GM11168 (cell line): ENCODE measurements at regions not wholly inside any gene's neighbourhood (a gene's known extent, or its start where the extent isn't known, plus 50 kb on each side); places are given as distances from the start of the nearest gene placed in this dataset.
"Not testable (repeated sequence)": the region's sequence is repeated elsewhere in the genome, so short reads cannot be mapped to it uniquely, and the experiment has no call there.

Experiments
- in situ Hi-C: fragments of 300-500 bp; cut with MboI; formaldehyde crosslinking; loops from one replicate; pipeline ENCODE4 v1.12.0; 2022; ENCODE audit warnings: low sequenced_read_pairs; ENCODE audit not compliant: unreplicated experiment

DNA sequence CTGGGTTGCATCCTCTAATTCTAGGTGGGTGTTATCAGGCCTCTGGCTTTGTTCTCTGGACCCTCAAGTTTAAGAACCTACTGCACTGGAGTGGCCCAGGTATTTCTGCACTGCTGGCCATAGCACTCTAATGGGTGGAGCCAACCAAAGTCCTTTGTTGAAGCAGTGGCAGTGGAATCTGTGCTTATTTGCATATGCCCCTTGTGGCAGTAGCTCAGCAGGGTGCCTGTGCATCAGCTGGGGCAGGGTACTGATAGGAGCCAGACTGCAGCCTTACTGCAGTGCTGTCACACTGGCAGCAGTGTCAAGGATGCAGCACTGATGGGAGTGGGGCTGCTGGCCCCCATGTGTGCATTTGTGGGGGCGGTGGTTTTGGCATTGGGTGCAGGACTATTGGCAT, 660.6 kb downstream of the LRRIQ3 start:
- in situ Hi-C loops: no loop called here

DNA sequence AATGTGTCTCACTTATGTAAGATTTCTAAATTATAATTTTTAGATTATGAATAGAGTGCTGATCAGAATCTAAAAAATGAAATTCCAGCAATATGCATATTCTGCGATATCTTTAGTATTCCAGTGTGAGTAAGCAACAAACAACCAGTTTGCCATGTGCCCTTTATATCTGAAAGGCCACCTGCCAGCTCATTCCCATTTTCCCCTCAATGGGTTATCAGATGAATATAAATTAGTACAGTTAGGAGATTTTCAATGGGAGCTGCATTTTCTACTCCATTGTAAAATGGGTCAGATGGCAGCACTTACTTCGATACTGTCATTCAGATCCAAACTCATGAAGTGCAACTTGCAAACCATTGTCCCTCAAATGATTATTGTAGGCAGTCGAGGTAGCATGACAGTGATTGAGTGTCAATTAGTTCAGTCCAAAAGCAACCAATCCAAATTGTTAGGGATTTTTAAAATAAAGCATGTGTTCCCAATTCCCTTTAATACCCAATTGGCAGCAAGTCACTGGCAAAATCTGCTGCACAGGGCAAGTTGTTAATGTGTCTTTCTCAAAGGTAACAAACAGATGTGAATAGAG, 680.3 kb downstream of the LRRIQ3 start:
- in situ Hi-C loops: no loop called here

DNA sequence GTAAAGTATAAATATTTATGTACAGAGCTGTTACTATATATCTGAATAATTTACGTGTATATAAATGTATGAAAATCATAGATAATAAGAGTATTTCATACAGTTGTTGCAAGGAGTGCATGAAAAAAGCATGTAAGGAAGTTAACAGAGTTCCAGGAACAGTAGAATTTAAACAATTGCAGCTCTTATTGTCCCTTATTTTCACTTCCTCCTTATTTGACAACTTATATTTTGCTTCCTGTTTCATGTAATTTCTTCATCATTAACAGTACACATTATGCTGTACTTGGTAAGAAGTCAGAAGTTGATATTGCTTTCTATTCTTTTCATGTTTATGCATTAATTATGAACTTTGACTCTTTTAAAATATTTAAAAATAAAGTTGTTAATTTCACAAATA, 681.5 kb downstream of the LRRIQ3 start:
- in situ Hi-C loops: no loop called here

DNA sequence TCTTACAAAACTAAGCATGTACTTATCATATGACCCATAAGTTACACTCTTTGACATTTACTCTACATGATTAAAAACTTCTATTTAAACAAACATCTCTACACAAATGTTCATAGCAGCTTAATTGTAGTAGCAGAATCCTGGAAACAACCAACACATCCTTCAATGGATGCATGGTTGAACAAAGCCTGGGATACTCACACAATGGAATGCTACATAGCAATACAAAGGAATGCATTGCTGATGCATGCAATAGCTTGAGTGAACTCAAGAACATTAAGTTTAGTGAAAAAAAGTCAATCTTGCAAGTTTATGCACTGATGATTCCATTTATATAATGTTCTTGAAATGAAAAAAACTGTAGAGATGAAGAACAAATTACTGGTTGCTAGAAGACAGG, 686.9 kb downstream of the LRRIQ3 start:
- in situ Hi-C loops: no loop called here

DNA sequence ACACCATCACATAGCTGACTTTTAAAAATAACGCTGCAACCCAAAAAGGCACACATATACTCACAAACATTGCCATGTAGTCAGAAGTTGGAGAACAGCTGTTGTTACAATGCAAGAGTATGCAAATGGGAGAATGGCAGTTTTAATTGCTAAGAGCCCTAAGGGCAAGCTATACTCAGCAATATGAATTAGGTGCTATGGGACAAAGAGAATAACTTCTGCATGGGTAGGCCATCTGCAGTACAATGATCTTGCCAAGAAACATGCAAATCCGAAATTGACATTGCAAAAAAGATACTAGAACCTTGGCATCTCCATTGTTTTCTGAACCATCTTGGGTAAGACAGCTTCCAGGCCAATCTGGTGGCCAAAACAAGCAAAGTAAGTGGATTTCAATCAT, 697.8 kb downstream of the LRRIQ3 start:
- in situ Hi-C loops: no loop called here

DNA sequence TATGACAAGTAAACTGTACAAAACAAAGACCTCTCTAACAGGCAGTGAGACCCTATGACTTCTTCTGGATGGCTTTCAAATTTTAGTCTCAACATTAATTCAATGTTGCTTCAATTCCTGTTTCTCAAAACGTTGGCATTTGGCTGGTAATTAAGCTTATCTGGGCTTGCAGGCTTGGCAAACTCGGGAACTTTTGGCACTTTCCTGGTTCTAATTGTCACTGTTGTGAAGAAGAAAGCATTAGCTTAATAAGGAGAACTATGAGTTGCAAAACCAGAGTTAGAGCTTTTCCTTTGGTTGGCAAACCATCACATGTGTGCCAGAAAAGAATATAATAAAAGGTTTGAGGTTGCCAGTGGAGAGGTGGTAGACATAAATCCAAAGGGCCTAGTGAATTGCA, 698.3 kb downstream of the LRRIQ3 start:
- in situ Hi-C loops: no loop called here

DNA sequence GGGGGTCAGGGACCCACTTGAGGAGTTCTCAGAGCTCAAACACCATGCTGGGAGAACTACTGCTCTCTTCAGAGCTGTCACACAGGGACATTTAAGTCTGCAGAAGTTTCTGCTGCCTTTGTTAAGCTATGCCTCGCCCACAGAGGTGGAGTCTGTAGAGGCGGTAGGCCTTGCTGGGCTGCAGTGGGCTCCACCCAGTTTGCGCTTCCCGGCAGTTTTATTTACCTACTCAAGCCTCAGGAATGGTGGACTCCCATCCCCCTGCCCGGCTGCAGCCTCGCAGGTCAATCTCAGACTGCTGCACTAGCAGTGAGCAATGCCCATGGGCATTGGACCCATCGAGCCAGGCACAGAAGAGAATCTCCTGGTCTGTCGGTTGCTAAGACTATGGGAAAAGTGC, 706.4 kb downstream of the LRRIQ3 start:
- in situ Hi-C loops: no loop called here

DNA sequence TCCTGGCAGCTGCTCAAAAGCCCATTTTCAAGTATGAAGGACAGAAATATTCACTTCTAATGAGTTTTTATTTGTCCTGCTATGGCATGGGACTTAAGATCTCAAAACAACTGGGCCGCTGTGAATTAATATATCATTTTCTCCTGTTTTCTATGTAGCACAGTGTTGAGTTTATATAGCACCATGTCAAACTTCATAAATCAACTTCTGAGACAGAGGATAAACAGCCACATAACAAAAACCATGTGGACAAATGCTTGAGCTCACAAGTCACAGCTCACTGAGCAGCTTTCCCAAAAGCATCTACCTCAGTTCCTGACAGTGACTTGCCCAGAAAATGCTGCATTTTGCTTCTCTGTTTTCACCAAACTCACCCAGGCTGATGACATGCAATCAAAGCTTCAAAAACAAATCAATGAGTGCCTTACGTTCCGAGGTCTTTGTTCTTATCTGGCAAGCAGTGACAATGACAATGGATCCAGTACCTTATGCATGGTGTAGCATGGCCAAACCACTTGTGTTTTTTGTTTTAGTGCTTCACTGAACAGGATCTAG, 722.6 kb downstream of the LRRIQ3 start:
- in situ Hi-C loops: no loop called here

DNA sequence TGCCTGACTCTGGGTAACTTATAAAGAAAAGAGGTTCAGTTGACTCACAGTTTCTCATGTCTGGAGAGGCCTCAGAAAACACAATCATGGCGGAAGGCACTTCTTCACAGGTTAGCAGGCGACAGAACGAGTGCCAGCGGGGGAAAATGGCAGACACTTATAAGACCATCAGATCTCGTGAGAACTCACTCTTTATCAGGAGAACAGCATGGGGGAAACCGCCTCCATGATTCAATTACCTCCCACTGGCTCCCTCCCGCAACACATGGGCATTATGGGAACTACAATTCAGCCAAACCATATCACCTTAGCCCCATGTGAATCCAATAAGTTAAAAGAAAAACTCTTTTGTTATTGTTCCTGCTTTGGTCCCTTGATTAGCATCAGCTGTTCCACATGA, 725.2 kb downstream of the LRRIQ3 start:
- in situ Hi-C loops: no loop called here

DNA sequence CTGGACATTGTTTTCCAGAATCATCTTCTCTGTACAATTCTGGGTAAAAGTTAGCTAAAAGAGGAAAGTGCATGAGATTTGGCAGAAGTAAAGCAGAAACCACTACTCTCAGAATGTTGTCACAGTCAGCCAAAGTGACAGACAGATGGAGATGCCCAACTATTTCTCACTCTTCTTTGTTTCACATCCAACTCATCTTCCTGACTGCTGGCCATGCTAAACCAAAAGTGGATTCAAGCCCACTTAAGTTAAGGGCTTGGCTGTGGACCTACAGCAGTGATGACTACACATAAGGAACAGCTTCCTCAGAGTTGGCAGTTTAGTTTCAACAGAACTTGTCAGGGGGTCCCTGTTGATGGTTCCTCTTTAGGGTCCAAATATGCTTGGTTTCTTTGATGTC, 730.2 kb downstream of the LRRIQ3 start:
- in situ Hi-C loops: no loop called here

DNA sequence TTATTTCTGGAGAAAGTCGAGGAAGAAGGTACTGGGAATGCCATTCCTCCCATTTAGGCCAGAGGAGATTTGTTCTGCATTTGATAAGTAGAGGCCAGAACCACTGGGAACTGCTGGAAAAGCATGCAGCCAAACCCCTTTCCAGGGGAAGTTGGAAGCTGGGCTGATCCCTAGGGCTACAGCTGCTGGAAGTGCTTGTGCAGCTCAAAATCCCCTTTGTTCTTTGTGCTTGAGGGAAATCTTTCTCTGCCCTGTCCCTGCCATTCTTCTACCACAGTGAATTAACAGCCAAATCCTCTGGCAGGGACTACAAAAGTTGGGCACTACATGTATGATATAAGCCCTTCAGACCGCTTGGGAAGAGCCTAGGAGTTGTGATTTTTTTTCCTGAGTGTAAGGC, 734.1 kb downstream of the LRRIQ3 start:
- in situ Hi-C loops: no loop called here

DNA sequence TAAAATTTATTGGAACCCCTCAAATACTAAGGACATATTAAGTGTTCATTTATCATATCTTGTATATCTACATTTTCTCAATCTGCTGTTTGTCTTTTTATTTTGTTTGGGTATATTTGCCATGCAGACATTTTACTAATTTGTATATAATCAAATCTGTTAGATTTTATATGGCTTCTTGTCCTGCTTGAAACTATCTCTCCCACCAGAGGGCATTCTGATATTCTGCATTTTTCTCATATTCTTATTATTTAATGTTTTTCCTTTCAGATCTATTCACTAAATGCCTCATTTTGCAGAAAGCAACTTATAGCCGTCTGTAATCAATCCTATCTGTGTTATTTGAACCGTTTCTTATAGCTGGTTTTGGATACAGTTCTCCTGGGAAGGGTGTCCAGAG, 745.5 kb downstream of the LRRIQ3 start:
- in situ Hi-C loops: no loop called here

DNA sequence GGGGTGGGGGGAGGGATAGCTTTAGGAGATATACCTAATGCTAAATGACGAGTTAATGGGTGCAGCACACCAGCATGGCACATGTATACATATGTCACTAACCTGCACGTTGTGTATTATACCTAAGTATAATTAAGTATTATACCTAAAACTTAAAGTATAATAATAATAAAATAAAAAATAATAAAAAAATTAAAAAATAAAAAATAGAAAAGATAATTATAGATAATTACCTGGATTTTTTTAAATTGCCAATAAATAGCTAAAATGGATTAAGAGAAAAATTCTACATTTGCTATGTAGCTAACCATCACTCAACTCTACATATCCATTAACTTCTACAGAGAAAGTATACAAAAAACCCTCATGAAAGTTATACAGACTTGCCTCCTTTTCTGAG, 747.3 kb downstream of the LRRIQ3 start:
- in situ Hi-C loops: not testable (repeated sequence)

DNA sequence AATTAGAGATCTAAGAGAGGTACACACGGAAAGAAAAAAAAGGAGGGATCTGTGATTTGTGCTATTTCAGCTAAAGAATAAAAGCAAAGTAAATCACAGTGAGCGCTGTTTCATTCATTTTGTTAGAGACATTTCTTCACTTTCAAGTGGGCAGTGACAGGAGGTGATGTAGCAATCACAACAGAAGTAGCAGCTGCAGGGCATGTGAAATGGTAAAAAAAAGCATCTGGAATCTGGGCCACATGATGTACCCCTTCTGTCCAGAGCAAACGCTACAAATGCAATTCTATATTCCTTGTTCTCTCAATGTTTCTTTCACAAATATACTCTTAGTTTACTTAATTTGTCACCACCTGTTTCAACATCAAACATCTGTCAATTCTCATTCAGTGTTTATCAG, 786.5 kb downstream of the LRRIQ3 start:
- in situ Hi-C loops: no loop called here

DNA sequence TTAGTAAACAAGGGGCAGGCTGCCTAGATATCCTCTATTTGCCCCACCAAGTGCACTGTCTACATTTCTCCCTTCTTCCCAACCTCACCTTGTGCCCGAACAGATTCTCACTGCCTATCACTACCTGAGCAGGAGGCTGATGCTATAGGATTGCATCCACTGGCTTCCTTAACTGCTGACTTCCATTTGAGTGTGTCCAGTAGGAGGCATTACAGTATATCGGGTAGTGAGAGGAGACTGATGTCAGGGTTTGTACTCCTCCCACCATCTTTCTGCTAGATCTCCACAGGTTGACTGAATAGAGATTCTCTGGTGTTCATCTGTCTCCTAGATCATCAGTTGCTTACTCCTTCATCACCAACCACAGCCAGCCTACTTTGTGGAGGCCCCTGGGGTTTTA, 796.3 kb downstream of the LRRIQ3 start:
- in situ Hi-C loops: no loop called here

DNA sequence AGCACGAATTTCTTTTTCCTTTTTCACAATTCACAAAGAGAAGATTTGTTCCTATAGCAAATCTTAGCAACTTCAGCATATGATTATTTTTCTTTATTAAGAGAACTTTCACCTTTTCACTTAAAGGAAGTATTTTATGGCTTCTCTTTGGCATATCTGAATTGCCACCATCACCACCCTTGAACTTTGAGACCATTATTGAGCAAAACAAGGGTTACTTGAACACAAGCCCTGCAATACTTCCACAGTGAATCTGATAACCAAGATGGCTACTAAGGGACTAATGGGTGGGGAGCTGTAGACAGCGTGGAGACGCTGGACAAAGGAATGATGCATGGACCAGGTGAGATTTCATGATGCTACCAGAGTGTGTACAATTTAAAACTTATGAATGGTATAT, 815.0 kb downstream of the LRRIQ3 start:
- in situ Hi-C loops: no loop called here

DNA sequence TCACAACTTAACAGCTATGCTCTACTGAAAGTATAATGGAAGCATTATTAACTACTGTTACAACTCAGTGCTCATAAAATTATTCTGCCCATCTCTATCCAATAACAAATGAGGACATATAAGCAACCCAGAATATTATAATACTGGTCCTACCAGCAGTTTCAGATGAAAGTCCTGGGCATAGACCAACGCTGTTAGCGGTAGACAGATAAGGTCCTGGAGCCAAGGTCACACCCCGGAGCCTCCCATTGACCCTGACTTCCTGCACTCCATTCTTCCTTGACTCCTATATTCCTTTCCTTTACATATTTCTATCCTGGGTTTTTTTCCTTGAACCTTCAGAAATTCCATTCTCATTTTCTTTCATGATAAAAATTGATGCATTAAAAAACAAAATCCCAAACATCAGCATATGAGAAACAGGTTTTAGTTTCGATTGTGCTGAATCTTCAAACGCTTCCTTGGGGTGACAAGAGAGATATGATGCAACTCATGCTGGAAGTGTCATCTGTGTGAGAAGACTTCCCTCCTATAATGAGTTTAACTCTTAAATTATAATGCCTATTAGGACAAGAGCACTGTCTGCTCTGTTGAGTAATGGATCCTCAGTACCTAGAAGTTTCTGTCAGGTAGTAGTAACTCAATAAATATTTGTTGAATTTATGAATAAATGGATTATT, 831.1 kb downstream of the LRRIQ3 start:
- in situ Hi-C loops: no loop called here

DNA sequence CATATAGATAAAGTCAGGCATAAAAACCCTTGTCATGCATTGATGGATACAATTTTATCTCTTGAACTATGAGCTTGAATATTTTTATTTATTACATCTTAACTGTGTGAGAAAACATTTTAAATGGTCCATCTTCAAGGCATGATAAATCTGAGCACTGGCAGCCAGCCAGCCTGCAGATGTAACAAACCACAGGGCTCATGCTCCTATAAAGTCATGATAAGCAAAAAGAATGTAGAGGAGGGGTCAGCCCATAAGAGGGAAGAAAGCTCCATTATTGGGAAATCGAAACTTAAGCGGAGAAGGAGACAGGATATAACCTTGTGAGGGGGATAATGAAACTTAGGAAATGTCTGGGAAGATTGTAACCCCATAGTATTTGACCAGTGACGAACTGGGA, 839.0 kb downstream of the LRRIQ3 start:
- in situ Hi-C loops: no loop called here

DNA sequence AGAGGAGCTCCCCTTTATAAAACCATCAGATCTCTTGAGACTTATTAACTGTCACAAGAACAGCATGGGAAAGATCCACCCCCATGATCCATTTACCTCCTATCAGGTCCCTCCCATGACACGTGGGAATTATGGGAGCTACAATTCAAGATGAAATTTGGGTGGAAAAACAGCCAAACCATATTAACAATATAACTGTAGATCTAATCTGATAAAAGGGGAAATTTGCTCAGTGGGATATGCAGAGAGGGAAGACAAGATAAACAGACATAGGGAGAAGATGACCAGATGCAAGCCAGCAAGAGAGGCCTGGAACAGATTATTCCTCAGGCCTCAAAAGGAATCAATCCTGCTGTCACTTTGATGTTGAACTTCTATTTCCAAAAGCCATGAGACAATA, 841.5 kb downstream of the LRRIQ3 start:
- in situ Hi-C loops: no loop called here

DNA sequence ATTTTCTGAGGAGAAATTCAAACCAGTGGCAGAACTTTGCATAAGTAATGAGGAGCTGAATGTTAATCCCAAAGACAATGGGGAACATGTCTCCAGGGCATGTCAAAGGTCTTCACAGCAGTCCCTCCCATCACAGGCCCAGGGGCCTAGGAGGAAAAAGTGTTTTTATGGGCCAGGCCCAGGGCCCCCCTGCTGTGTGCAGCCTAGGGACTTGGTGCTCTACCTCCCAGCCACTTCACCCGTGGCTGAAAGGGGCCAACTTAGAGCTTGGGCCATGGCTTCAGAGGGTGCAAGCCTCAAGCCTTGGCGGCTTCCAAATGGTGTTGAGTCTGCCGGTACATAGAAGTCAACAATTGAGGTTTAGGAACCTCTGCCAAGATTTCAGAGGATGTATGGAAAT, 854.0 kb downstream of the LRRIQ3 start:
- in situ Hi-C loops: no loop called here

DNA sequence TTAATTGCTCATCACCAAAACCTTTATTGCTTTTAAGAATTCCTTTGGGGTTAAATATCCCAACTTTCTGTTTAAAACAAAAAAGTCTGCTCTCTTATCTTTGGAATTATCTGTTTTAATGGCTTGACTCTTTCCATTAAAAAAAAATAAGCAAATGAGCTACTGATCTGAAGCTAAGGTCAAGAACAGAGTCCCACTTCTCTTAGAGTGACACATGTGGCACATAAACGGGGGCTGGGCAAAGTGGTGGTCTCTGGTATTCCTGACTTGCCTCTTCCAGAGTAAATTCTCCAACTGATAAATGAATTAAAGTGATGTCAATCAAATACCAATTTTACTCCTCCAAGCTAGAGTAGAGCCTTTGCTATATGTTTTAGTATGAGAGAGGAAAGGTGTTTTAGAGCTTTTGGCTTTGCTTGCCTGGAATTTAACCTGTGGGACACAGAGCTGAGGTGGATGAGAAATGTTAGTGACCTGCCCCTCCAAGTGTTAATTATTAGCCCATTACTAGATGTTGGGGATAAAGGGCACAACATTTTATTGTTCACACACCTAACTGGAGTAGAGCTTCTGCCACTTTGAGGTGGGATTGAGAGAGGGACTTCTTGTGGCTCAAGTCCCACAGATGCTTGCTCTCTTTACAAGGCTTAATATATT, 864.0 kb downstream of the LRRIQ3 start:
- in situ Hi-C loops: no loop called here

DNA sequence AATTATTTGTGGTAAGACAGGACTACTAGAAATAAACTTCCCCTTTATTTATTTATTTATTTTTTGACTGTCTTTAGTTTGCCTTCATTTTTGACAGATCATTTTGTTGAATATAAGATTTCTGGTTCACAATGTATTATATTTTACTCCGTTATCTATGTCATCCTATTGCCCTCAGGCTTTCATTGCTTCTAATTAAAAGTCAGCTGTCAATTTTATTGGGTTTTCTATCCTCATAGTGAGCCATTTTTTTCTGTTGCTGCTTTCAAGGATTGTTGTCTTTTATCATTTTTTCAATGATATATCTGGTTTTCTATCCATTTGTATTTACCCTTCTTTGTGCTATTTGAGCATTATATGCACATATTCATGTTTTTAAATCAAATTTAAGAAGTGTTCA, 866.2 kb downstream of the LRRIQ3 start:
- in situ Hi-C loops: no loop called here
